LNCAP (cell line): ENCODE measurements at regions not wholly inside any gene's neighbourhood (a gene's known extent, or its start where the extent isn't known, plus 50 kb on each side); places are given as distances from the start of the nearest gene placed in this dataset.

ENCODE experiments used
- TF ChIP-seq, protein P1 (sequence below): fragments of 450-650 bp; IDR thresholded peaks from 2 replicates; pipeline ENCODE4 v1.5.1; 2017; ENCODE audit warnings: mild to moderate bottlenecking

DNA sequence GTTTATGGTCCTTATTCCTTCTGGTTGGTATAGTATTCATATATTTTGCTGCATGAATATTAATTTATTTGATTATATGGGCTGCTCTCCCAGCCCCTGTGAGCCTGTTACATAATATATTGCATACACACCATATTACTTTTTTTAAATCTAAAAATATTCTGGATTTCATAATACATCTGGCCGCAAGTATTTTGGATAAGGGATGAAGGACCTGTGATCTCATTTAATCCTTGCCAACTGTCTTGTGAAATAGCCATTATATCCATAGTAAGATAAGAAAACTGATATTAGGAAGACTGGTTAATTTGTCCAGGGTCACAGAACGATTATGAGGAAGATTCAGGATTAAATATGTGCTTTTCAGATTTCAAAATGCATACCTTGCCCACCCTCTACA lies 433.6 kb downstream of the LPIN1 start:
- TF ChIP-seq, protein P1, sequence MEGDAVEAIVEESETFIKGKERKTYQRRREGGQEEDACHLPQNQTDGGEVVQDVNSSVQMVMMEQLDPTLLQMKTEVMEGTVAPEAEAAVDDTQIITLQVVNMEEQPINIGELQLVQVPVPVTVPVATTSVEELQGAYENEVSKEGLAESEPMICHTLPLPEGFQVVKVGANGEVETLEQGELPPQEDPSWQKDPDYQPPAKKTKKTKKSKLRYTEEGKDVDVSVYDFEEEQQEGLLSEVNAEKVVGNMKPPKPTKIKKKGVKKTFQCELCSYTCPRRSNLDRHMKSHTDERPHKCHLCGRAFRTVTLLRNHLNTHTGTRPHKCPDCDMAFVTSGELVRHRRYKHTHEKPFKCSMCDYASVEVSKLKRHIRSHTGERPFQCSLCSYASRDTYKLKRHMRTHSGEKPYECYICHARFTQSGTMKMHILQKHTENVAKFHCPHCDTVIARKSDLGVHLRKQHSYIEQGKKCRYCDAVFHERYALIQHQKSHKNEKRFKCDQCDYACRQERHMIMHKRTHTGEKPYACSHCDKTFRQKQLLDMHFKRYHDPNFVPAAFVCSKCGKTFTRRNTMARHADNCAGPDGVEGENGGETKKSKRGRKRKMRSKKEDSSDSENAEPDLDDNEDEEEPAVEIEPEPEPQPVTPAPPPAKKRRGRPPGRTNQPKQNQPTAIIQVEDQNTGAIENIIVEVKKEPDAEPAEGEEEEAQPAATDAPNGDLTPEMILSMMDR: no peak

DNA sequence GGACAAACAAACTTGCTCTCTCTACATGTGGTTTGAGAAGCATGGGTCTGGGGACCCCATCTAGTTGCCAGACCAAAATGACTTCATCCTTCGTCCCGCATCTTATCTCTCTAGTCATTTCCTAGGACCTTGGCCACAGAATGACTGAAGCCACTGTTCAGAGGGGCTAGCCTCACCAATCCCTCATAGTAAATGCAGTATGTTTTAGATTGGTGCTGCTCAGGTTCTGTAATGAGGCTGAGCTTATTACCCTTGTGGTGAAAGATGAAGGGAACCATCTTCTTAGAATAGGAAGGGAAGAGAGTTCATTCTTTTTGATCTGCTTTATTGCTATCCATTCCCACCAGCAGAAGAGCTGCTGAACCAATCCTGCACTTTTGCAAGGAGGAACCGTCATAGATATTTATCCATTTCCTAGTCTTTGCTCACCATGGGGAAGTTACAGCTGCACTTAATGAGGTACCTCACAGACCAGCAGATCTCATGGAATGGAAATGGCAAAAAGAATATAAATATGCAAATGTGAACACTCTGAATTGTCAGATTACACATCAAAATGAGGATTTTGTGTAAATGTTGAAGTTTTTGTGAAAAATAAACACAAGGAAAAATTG lies 436.7 kb downstream of the LPIN1 start:
- TF ChIP-seq, protein P1: no peak

DNA sequence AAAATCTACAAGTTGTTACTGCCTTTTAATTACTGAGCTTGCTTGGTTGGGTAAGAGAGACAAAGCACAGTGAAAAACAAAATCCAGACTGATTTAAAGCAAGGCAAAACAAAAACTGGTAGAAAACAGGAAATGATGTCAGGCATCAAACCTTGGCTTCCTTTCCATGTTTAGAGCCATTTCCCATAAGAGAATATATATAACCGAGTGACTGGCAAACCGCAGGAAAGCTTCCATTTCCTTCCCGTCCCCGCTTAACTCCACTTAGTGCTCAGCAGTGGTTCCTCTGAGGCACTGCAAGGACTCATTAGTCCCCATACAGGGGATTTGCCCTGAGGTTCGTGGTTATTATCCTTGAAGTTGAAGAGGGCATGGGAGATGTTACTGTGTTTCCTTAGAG lies 446.3 kb downstream of the LPIN1 start:
- TF ChIP-seq, protein P1: no peak

DNA sequence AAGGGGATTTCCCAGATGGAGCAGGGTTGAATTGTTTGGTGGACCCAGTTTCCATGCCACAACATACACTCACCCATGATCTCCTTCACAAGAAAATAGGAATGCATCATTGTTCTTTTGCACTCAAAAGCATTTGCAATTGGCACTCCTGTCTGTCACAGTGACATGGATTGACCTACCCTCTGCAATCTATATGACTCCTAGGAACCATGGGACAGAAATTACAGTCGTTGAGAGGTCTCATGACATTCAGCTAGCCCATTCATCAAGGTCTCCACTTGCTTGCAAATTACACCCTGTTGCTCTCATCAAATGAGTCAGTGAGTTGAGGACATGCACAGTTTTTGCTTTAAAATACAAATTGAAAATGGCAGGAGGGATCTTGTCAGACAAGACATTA lies 448.5 kb downstream of the LPIN1 start:
- TF ChIP-seq, protein P1: no peak

DNA sequence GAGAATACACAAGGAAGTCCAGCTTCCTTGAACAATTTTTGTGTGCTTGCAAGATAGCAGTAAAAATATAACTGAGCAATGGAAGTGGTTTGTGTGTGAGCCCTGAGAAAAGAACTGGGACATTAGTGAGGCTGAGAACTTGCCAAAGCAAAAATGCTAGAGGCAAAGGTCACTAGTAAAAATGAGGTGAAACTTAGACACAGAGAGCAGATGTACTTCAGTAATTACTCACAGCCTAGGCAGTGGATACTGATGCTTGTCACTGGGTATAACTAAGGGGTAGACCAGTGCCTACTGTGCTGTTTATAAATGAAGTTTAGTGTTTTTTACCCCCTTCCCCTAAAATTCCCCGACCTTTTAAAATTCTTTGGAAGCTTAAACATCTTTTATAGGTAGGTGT lies 450.1 kb downstream of the LPIN1 start:
- TF ChIP-seq, protein P1: no peak

DNA sequence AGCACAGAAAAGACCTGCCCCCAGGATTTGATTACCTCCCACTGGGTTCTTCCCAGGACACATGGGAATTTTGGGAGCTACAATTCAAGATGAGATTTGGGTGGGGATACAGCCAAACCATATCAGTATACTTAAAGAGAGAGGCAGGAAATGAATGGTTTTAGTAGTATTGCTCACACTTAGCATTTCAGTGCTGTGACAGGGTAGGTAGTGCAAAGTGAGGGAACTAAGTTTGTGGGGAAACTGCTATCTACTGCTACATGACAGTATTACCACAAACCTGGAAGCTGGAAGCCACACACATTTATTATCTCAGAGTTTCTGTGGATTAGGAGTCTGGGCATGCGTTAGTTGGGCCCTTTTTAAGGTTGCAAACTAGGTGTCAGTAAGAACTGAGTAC lies 450.7 kb downstream of the LPIN1 start:
- TF ChIP-seq, protein P1: no peak

DNA sequence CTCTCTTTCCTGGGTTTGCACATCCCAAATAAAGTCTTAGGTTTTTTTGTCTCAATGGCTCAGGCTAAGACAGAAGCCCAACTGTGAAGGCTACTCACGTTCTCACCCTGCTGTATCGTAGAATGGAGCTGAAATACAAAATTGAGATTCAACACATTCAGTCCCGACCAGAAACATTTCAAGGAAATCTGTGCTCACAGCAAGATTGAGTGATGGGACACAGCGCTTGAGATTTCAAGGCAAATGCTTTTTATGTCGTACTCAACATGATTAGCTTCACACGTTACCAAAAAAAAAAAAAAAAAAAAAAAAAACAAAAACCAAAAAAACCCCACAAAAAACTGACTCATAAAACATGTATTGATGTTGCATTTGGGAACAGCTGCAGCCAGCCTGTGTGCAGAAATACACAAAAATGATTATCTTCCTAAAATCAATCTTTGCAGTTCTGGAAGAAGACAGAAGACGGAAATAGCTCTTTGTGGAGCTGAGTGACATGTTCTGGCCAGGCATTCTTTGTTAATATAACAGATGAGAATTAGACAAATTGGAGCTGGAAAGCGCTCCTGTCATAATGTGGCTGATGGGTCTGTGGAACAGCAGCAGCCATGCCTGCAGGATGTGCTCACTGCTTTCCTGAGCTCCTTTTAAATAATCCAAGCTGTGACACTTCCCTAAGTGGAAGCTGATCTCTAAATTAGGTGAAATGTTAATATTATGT lies 453.2 kb downstream of the LPIN1 start:
- TF ChIP-seq, protein P1: no peak

DNA sequence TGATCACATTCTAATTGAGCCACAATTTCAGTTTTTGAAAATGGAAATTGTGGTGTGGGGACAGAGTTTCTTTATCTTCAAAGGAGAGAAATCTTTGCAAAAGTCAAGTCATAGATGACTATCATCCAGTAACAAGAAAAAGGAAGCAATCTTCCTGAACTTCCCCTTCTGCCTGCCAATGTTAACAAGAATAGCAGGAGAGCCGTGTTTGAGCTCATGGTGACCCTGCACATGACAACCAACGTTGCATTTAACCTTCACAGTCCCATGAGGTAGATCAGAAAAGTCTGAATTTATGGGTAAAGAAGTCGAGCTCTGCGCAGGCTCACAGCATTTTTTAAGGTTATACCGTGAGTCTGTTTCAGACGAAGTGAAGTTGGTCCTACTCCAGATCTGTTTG lies 454.9 kb downstream of the LPIN1 start:
- TF ChIP-seq, protein P1: no peak
